OCI-LY1 (cell line): ENCODE measurements at regions not wholly inside any gene's neighbourhood (a gene's known extent, or its start where the extent isn't known, plus 50 kb on each side); places are given as distances from the start of the nearest gene placed in this dataset.

Experiments used
- H2AFZ ChIP-seq: fragments of 200-600 bp; sonication (generic), shearing (Covaris generic); 2 replicates; pipeline ENCODE4 v1.6.0; 2014; ENCODE audit warnings: antibody characterized with exemption, mild to moderate bottlenecking, low read length
- H3F3A ChIP-seq: fragments of 200-600 bp; sonication (generic), shearing (Covaris generic); 2 replicates; pipeline ENCODE4 v1.6.0; 2014; ENCODE audit warnings: mild to moderate bottlenecking, antibody characterized with exemption, low read length, moderate library complexity; ENCODE audit not compliant: insufficient read depth
- H3K27ac ChIP-seq: fragments of 200-600 bp; sonication (generic); 2 replicates; pipeline ENCODE4 v1.5.1; 2014; ENCODE audit warnings: low read length, mixed run types, mild to moderate bottlenecking, low read depth; ENCODE audit not compliant: poor library complexity, severe bottlenecking
- H3K27me3 ChIP-seq: fragments of 200-600 bp; sonication (generic); 2 replicates; pipeline ENCODE4 v1.6.0; 2014; ENCODE audit warnings: antibody characterized with exemption, mild to moderate bottlenecking, low read length, moderate library complexity; ENCODE audit not compliant: insufficient read depth
- H3K36me3 ChIP-seq: fragments of 200-600 bp; sonication (generic); 2 replicates; pipeline ENCODE4 v1.6.1; 2014; ENCODE audit warnings: mild to moderate bottlenecking, antibody characterized with exemption, low read length, moderate library complexity, mixed read lengths; ENCODE audit not compliant: insufficient read depth
- H3K4me1 ChIP-seq: fragments of 200-600 bp; sonication (generic); 2 replicates; pipeline ENCODE4 v1.5.1; 2014; ENCODE audit warnings: mild to moderate bottlenecking, low read length, moderate library complexity; ENCODE audit not compliant: insufficient read depth, severe bottlenecking
- H3K4me2 ChIP-seq: fragments of 200-600 bp; sonication (generic), shearing (Covaris generic); 2 replicates; pipeline ENCODE4 v1.6.1; 2014; ENCODE audit warnings: low read length
- H3K4me3 ChIP-seq: fragments of 200-600 bp; sonication (generic); 2 replicates; pipeline ENCODE4 v1.5.1; 2014; ENCODE audit warnings: low read length, low read depth, mild to moderate bottlenecking, mixed read lengths; ENCODE audit not compliant: poor library complexity, severe bottlenecking
- H3K79me2 ChIP-seq: fragments of 200-600 bp; shearing (Covaris generic); 2 replicates; pipeline ENCODE4 v1.6.1; 2016; ENCODE audit warnings: mixed run types, low read length, mixed read lengths; ENCODE audit not compliant: insufficient read depth
- H3K9ac ChIP-seq: fragments of 200-600 bp; sonication (generic), shearing (Covaris generic); 2 replicates; pipeline ENCODE4 v1.6.1; 2014; ENCODE audit warnings: mild to moderate bottlenecking, low read length, mixed read lengths
- H3K9me2 ChIP-seq: fragments of 200-600 bp; sonication (generic), shearing (Covaris generic); 2 replicates; pipeline ENCODE4 v1.6.1; 2014; ENCODE audit warnings: low read depth, mild to moderate bottlenecking, low read length, mixed read lengths
- H3K9me3 ChIP-seq: fragments of 200-600 bp; shearing (Covaris generic); 2 replicates; pipeline ENCODE4 v1.6.1; 2014; ENCODE audit warnings: low read length, mixed read lengths
- H4K20me1 ChIP-seq: fragments of 200-600 bp; sonication (generic), shearing (Covaris generic); 2 replicates; pipeline ENCODE4 v1.6.0; 2016; ENCODE audit warnings: mild to moderate bottlenecking, low read length; ENCODE audit not compliant: insufficient read depth
- EZH2 ChIP-seq: fragments of 200-600 bp; sonication (generic), shearing (Covaris generic); IDR thresholded peaks from 2 replicates; pipeline ENCODE4 v1.8.0; 2017; ENCODE audit warnings: borderline replicate concordance, mixed run types, mild to moderate bottlenecking, antibody characterized with exemption, low read length, moderate library complexity, mixed read lengths
- TF ChIP-seq, protein P1 (sequence below): fragments of 200-600 bp; sonication (generic), shearing (Covaris generic); IDR thresholded peaks from 2 replicates; pipeline ENCODE4 v1.5.1; 2017; ENCODE audit warnings: mild to moderate bottlenecking, antibody characterized with exemption, low read length, moderate library complexity, mixed read lengths

DNA sequence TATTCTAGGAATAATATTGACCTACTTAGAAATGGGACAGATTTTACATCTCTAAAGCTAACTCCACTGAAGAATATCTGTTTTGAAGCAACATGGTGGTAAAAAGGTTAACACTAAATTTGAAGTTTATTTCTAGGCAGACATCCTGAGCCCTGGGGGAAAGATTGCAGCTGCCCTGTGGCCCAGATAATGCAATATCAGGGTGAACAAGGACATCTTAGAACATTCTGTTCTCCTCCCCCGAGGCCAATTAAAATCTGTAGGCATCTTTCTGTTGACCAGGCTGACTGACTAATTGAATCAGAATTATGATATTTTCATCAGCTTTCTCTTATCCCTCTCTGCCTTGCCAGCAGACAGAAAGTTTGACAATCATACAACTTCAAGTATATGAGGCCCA is 149.8 kb upstream of the DUSP10 start:
- no peaks in the 10 kb centered on the region for H3K36me3 ChIP-seq
- no peaks in the 10 kb centered on the region for H3F3A ChIP-seq
- H3K9me2 ChIP-seq: no peaks in the 10 kb centered on the region
- H3K4me3 ChIP-seq: no peak overlapping the region
- TF ChIP-seq, protein P1, sequence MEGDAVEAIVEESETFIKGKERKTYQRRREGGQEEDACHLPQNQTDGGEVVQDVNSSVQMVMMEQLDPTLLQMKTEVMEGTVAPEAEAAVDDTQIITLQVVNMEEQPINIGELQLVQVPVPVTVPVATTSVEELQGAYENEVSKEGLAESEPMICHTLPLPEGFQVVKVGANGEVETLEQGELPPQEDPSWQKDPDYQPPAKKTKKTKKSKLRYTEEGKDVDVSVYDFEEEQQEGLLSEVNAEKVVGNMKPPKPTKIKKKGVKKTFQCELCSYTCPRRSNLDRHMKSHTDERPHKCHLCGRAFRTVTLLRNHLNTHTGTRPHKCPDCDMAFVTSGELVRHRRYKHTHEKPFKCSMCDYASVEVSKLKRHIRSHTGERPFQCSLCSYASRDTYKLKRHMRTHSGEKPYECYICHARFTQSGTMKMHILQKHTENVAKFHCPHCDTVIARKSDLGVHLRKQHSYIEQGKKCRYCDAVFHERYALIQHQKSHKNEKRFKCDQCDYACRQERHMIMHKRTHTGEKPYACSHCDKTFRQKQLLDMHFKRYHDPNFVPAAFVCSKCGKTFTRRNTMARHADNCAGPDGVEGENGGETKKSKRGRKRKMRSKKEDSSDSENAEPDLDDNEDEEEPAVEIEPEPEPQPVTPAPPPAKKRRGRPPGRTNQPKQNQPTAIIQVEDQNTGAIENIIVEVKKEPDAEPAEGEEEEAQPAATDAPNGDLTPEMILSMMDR: no peak
- TF ChIP-seq EZH2: no peak
- H3K9me3 ChIP-seq: no peaks in the 10 kb centered on the region
- no peaks in the 10 kb centered on the region for H3K79me2 ChIP-seq
- H4K20me1 ChIP-seq: no peaks in the 10 kb centered on the region
- no peak overlapping the region for H2AFZ ChIP-seq
- no peaks in the 10 kb centered on the region for H3K27me3 ChIP-seq
- no peak overlapping the region for H3K27ac ChIP-seq
- H3K9ac ChIP-seq: no peak overlapping the region
- no peak overlapping the region for H3K4me2 ChIP-seq
- H3K4me1 ChIP-seq: peaks cover 4% of the 10 kb centered on the region

DNA sequence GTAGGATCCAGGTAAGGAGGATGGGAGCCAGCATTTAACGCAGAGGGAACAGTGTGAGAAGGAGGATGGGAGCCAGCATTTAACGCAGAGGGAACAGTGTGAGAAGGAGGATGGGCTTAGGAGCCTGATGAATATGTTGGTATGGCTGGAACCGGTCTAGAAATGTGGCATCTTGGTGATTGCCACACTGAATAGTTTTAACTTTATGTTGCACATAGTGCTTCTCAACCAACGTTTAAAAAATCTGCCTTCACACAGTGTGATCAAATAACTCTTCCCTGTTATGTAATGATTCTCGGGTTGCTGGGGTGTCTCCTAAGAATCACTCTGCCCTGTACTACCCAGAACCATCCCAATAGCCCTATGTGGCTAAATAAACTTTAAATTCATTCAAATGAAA is 146.9 kb upstream of the DUSP10 start:
- no peak overlapping the region for H3K9ac ChIP-seq
- no peaks in the 10 kb centered on the region for H4K20me1 ChIP-seq
- no peaks in the 10 kb centered on the region for H3K36me3 ChIP-seq
- H3K4me1 ChIP-seq: peaks cover 4% of the 10 kb centered on the region
- no peaks in the 10 kb centered on the region for H3K9me3 ChIP-seq
- no peaks in the 10 kb centered on the region for H3K27me3 ChIP-seq
- TF ChIP-seq, protein P1: no peak
- TF ChIP-seq EZH2: no peak
- no peaks in the 10 kb centered on the region for H3K79me2 ChIP-seq
- H2AFZ ChIP-seq: no peak overlapping the region
- H3K27ac ChIP-seq: no peak overlapping the region
- no peak overlapping the region for H3K4me2 ChIP-seq
- no peak overlapping the region for H3K4me3 ChIP-seq
- H3K9me2 ChIP-seq: no peaks in the 10 kb centered on the region
- H3F3A ChIP-seq: no peaks in the 10 kb centered on the region

DNA sequence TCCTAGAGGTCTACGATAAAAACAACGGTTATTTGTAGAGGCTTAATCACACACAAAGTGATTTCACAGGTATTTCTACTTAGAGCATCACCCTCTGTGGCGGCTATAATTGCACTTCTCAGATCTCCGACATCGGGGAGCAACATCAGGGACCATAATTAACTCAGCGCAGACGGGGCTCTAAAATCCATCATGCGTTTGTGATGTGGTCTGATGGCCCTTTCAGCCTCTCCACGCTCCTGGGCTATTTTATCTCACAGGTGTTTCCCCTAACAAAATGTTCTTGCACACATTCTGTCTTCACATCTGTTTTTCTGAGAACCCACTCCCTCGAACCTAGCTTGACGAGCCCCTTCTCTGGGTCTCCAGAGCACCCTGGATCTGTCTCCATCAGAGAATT is 146.3 kb upstream of the DUSP10 start:
- no peaks in the 10 kb centered on the region for H3K79me2 ChIP-seq
- H3K9me2 ChIP-seq: no peaks in the 10 kb centered on the region
- H3F3A ChIP-seq: no peaks in the 10 kb centered on the region
- H2AFZ ChIP-seq: no peak overlapping the region
- no peaks in the 10 kb centered on the region for H4K20me1 ChIP-seq
- no peaks in the 10 kb centered on the region for H3K9me3 ChIP-seq
- H3K36me3 ChIP-seq: no peaks in the 10 kb centered on the region
- H3K9ac ChIP-seq: no peak overlapping the region
- no peak overlapping the region for H3K4me3 ChIP-seq
- no peak for TF ChIP-seq EZH2
- TF ChIP-seq, protein P1: no peak
- H3K27me3 ChIP-seq: no peaks in the 10 kb centered on the region
- H3K4me1 ChIP-seq: peaks cover 4% of the 10 kb centered on the region
- H3K4me2 ChIP-seq: no peak overlapping the region
- no peak overlapping the region for H3K27ac ChIP-seq
